Fibroblast of lung (primary cell): ENCODE measurements at regions not wholly inside any gene's neighbourhood (a gene's known extent, or its start where the extent isn't known, plus 50 kb on each side); places are given as distances from the start of the nearest gene placed in this dataset.

ENCODE experiments used
- EZH2 ChIP-seq: IDR thresholded peaks from 2 replicates; pipeline ENCODE4 v1.5.1; 2012; ENCODE audit warnings: low read length, control low read depth, mild to moderate bottlenecking; ENCODE audit errors: missing control alignments
- TF ChIP-seq, protein P1 (sequence below), 2 donors: IDR thresholded peaks in 1 of 2; conservative IDR thresholded peaks in 1 of 2; 1 replicate in 1 of 2; 2 replicates in 1 of 2; pipeline ENCODE4 v1.5.1; 2011 to 2012; ENCODE audit warnings: low read length in 2 of 2, control low read depth in 1 of 2, inconsistent platforms in 1 of 2, low read depth in 1 of 2, mild to moderate bottlenecking in 1 of 2

DNA sequence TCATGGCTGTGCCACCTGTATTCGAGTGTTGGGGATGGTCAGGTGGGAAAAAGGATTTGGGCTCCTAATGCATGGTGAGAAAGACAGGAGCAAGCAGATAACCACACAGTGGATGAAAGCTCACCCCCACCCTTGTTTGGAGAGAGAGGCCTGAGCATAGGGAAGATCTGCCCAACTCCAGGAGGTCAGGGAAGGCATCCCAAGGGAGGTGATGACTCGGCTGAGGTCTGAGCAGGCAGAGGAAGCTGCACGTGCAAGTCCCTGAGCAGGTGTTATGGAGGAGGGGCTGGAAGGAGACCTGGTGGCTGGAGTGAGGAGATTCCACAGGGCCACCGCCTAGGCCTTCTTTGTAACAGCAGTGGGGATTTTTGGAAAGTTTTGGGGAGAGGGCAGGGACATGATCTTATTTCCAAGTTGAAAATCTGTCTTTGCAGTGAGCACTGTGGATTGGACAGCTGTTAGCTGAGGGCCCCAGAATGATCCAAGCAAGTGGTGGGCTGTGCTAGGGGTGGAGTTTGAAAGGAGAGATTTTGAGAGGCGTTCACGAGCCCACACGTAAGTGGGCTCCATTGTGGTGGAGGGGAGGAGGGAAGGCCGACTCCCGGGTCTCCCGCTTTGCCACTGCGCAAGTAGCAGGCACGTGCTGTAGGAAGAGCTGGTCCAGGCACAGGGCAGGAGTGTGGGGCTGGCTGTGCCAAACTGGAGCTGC is 228.5 kb downstream of the GLI2 start:
- TF ChIP-seq, protein P1, sequence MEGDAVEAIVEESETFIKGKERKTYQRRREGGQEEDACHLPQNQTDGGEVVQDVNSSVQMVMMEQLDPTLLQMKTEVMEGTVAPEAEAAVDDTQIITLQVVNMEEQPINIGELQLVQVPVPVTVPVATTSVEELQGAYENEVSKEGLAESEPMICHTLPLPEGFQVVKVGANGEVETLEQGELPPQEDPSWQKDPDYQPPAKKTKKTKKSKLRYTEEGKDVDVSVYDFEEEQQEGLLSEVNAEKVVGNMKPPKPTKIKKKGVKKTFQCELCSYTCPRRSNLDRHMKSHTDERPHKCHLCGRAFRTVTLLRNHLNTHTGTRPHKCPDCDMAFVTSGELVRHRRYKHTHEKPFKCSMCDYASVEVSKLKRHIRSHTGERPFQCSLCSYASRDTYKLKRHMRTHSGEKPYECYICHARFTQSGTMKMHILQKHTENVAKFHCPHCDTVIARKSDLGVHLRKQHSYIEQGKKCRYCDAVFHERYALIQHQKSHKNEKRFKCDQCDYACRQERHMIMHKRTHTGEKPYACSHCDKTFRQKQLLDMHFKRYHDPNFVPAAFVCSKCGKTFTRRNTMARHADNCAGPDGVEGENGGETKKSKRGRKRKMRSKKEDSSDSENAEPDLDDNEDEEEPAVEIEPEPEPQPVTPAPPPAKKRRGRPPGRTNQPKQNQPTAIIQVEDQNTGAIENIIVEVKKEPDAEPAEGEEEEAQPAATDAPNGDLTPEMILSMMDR (conservative IDR thresholded peaks at IDR 0.05 in 1 of 2, IDR thresholded peaks at IDR 0.05 in 1 of 2; ENCODE audit: low read depth in 1 of 2, low read length in 2 of 2), result no peak
- no peak for TF ChIP-seq EZH2
